HG02870 (cell line): ENCODE measurements at regions not wholly inside any gene's neighbourhood (a gene's known extent, or its start where the extent isn't known, plus 50 kb on each side); places are given as distances from the start of the nearest gene placed in this dataset.

Experiments
- ATAC-seq: cut with Tn5 transposase; IDR thresholded peaks from one replicate; pipeline ENCODE4 v1.9.1; 2021; ENCODE audit warnings: mild to moderate bottlenecking, moderate library complexity; ENCODE audit not compliant: unreplicated experiment

GRCh38 chr3:159635047-159635641 is 353.5 kb upstream of the IL12A start:
- no peak for ATAC-seq

- ATAC-seq: no peak
These were observed 350.6 kb upstream of the IL12A start for GRCh38 chr3:159637883-159638542.

- ATAC-seq: no peak
These were observed 348.4 kb upstream of the IL12A start for GRCh38 chr3:159640225-159640624.

- ATAC-seq: no peak
These were observed 345.2 kb upstream of the IL12A start for GRCh38 chr3:159643406-159643805.

GRCh38 chr3:159645874-159646273 is 342.8 kb upstream of the IL12A start:
- ATAC-seq: no peak

- ATAC-seq: no peak
These were observed 338.7 kb upstream of the IL12A start for GRCh38 chr3:159649951-159650350.

GRCh38 chr3:159650726-159651125 is 337.9 kb upstream of the IL12A start:
- no peak for ATAC-seq

- no peak for ATAC-seq
These were observed 336.2 kb upstream of the IL12A start for GRCh38 chr3:159652452-159652851.

GRCh38 chr3:159654183-159655134 is 334.2 kb upstream of the IL12A start:
- no peak for ATAC-seq

- no peak for ATAC-seq
These were observed 333.4 kb upstream of the IL12A start for GRCh38 chr3:159655202-159655601.

GRCh38 chr3:159657176-159657575 is 331.5 kb upstream of the IL12A start:
- no peak for ATAC-seq

GRCh38 chr3:159657629-159658028 is 331.0 kb upstream of the IL12A start:
- no peak for ATAC-seq

GRCh38 chr3:159660326-159660725 is 328.3 kb upstream of the IL12A start:
- no peak for ATAC-seq

GRCh38 chr3:159660901-159661300 is 327.7 kb upstream of the IL12A start:
- no peak for ATAC-seq

- ATAC-seq: no peak
These were observed 326.1 kb upstream of the IL12A start for GRCh38 chr3:159662549-159662948.

- ATAC-seq: no peak
These were observed 324.6 kb upstream of the IL12A start for GRCh38 chr3:159664006-159664405.

GRCh38 chr3:159664653-159665052 is 324.0 kb upstream of the IL12A start:
- no peak for ATAC-seq

GRCh38 chr3:159667261-159667660 is 321.4 kb upstream of the IL12A start:
- ATAC-seq: no peak

- ATAC-seq: no peak
These were observed 320.2 kb upstream of the IL12A start for GRCh38 chr3:159668461-159668860.

- ATAC-seq: no peak
These were observed 319.6 kb upstream of the IL12A start for GRCh38 chr3:159668990-159669476.

GRCh38 chr3:159669766-159670165 is 318.9 kb upstream of the IL12A start:
- ATAC-seq: no peak
